K562 (cell line): ENCODE measurements at regions not wholly inside any gene's neighbourhood (a gene's known extent, or its start where the extent isn't known, plus 50 kb on each side); places are given as distances from the start of the nearest gene placed in this dataset.

ENCODE experiments used
- ATAC-seq: fragments of 200-7000 bp; cut with Tn5 transposase; 3 replicates; pipeline ENCODE4 v1.9.1; 2020; ENCODE audit warnings: moderate library complexity
- BruUV-seq: library from RNA; stranded (reverse); fragments of 400-500 nt; replicated peaks from 2 replicates; lab custom pipeline; 2021; lab: Mats Ljungman, UMichigan
- CTCF ChIA-PET: fragments of 300-600 bp; formaldehyde crosslinking; extraction: SDS; loops from one replicate; lab custom pipeline; 2021; ENCODE audit warnings: low intra/inter-chr PET ratio; lab: Yijun Ruan, JAX
- POLR2A ChIA-PET: fragments of 300-600, 350-650 bp; sonication (Branson Sonifier 250); formaldehyde crosslinking; extraction: SDS; loops from one replicate; lab custom pipeline; 2021; ENCODE audit warnings: antibody characterized with exemption, inconsistent platforms; lab: Yijun Ruan, JAX
- DNase-seq, 4 experiments: peaks; one replicate each; pipeline versions ENCODE4 v3.0.0 to v3.0.0-alpha.2; 2011 to 2018; ENCODE audit warnings: low spot score in 3 of 4, mixed read lengths in 3 of 4; ENCODE audit errors: extremely low read depth in 1 of 4
- FAIRE-seq: peaks from 2 replicates; lab custom pipeline; 2011; peaks lifted over from hg19 to GRCh38; lab: Jason Lieb, UNC
- H2AFZ ChIP-seq: 2 replicates; pipeline ENCODE4 v1.6.0; 2011; ENCODE audit warnings: low read depth, low read length, control low read depth, inconsistent platforms
- H3K27ac ChIP-seq: fragments of 200-600 bp; 3 replicates; pipeline ENCODE4 v1.8.0; 2011; ENCODE audit warnings: low read depth, mild to moderate bottlenecking, control low read depth, inconsistent platforms, low read length, moderate library complexity, mixed read lengths; ENCODE audit errors: extremely low read depth
- H3K27me3 ChIP-seq, 2 experiments: fragments of 300-600 bp in 1 of 2; 2 replicates in 1 of 2; 3 replicates in 1 of 2; pipeline versions ENCODE4 v1.6.0 to v1.8.0; 2011; ENCODE audit warnings: inconsistent platforms in 2 of 2, low read length in 2 of 2, mild to moderate bottlenecking in 1 of 2, mixed read lengths in 1 of 2, moderate library complexity in 1 of 2; ENCODE audit not compliant: control insufficient read depth in 2 of 2, insufficient read depth in 2 of 2
- H3K36me3 ChIP-seq: fragments of 300-600 bp; 3 replicates; pipeline ENCODE4 v1.8.0; 2011; ENCODE audit warnings: mild to moderate bottlenecking, low read length, inconsistent platforms; ENCODE audit not compliant: control insufficient read depth, insufficient read depth
- H3K4me1 ChIP-seq, 2 experiments: fragments of 200-600 bp in 1 of 2; replicated peaks in 1 of 2; 2 replicates in 1 of 2; 3 replicates in 1 of 2; pipeline versions ENCODE4 v1.5.1 to v1.8.0; 2011; ENCODE audit warnings: inconsistent platforms in 2 of 2, low read length in 2 of 2, mild to moderate bottlenecking in 1 of 2, mixed read lengths in 1 of 2, moderate library complexity in 1 of 2; ENCODE audit not compliant: control insufficient read depth in 2 of 2, insufficient read depth in 2 of 2
- H3K4me2 ChIP-seq: 2 replicates; pipeline ENCODE4 v1.6.1; 2011; ENCODE audit warnings: low read length, control low read depth, inconsistent platforms, mixed read lengths; ENCODE audit not compliant: insufficient read depth
- H3K4me3 ChIP-seq: fragments of 200-600 bp; sonication (generic), shearing (Covaris generic); 2 replicates; pipeline ENCODE4 v1.5.1; 2016; ENCODE audit warnings: control low read depth, inconsistent platforms
- H3K79me2 ChIP-seq: fragments of 200-600 bp; 3 replicates; pipeline ENCODE4 v1.8.0; 2011; ENCODE audit warnings: low read length, inconsistent platforms; ENCODE audit not compliant: control insufficient read depth, insufficient read depth
- H3K9ac ChIP-seq, 2 experiments: 2 replicates each; pipeline versions ENCODE4 v1.6.0 to v1.6.1; 2011; ENCODE audit warnings: low read depth in 2 of 2, low read length in 2 of 2, control low read depth in 1 of 2, inconsistent platforms in 1 of 2, mild to moderate bottlenecking in 1 of 2, mixed read lengths in 1 of 2; ENCODE audit not compliant: insufficient read depth in 1 of 2
- H3K9me1 ChIP-seq: one replicate; pipeline ENCODE4 v1.6.0; 2011; ENCODE audit warnings: inconsistent platforms, mild to moderate bottlenecking, low read length, moderate library complexity; ENCODE audit not compliant: control insufficient read depth, insufficient read depth
- H3K9me3 ChIP-seq: replicated peaks from 2 replicates; pipeline ENCODE4 v1.5.1; 2011; ENCODE audit warnings: low read depth, low read length, inconsistent platforms; ENCODE audit not compliant: control insufficient read depth, insufficient read depth
- H4K20me1 ChIP-seq: replicated peaks from 2 replicates; pipeline ENCODE4 v1.6.1; 2011; ENCODE audit warnings: low read length, inconsistent platforms, mixed read lengths; ENCODE audit not compliant: control insufficient read depth, insufficient read depth
- CUX1 ChIP-seq: fragments of 200-800 bp; sonication (Bioruptor generic); IDR thresholded peaks from 2 replicates; pipeline ENCODE4 v1.6.1; 2016; ENCODE audit warnings: missing genetic modification characterization, missing compliant biosample characterization
- KLF16 ChIP-seq: IDR thresholded peaks from 2 replicates; pipeline ENCODE4 v1.6.1; 2016; ENCODE audit warnings: antibody characterized with exemption
- LARP7 ChIP-seq: fragments of 450-650 bp; IDR thresholded peaks from 2 replicates; pipeline ENCODE4 v1.6.1; 2016
- NCOA6 ChIP-seq: fragments of 450-650 bp; IDR thresholded peaks from 2 replicates; pipeline ENCODE4 v1.6.1; 2017; ENCODE audit warnings: mild to moderate bottlenecking
- SRSF7 ChIP-seq: fragments of 200-400 bp; formaldehyde crosslinking; optimal IDR thresholded peaks from 2 replicates; pipeline ENCODE3; 2017; ENCODE audit warnings: mild to moderate bottlenecking, low read depth, low read length
- TCF7L2 ChIP-seq: fragments of 150-350 bp; IDR thresholded peaks from 2 replicates; pipeline ENCODE4 v1.6.1; 2016; ENCODE audit warnings: low read depth, mild to moderate bottlenecking, low read length, moderate library complexity
- ZBTB26 ChIP-seq: fragments of 450-650 bp; formaldehyde crosslinking; IDR thresholded peaks from 2 replicates; pipeline ENCODE4 v1.4.0; 2022; ENCODE audit warnings: missing genetic modification characterization
- WGBS: fragments of 100-300 bp; shearing (Covaris generic); methylation state at CpG from one replicate; pipeline ENCODE4 v1.1.6; 2016; ENCODE audit warnings: low coverage, mixed read lengths; ENCODE audit not compliant: insufficient coverage; ENCODE audit errors: missing lambda C conversion rate; 5-methylcytosine and 5-hydroxymethylcytosine counted together
- in situ Hi-C: fragments of 300-500 bp; cut with MboI; formaldehyde crosslinking; loops from 4 replicates; pipeline ENCODE4 v1.15.0; 2018; ENCODE audit warnings: inconsistent platforms, mixed read lengths
- intact Hi-C: fragments of 100-400 bp; cut with micrococcal nuclease; formaldehyde crosslinking; loops from 2 replicates; pipeline ENCODE4 v1.14.2; 2022
- TF ChIP-seq, protein P1 (sequence below): fragments of 250-450 bp; sonication (Bioruptor Pico); IDR thresholded peaks from 2 replicates; pipeline ENCODE4 v1.8.0; 2022; ENCODE audit warnings: moderate library complexity, mild to moderate bottlenecking, inconsistent platforms
- TF ChIP-seq, protein P2 (sequence below): fragments of 250-450 bp; sonication (Bioruptor Pico); IDR thresholded peaks from 2 replicates; pipeline ENCODE4 v1.9.0; 2021; ENCODE audit warnings: mild to moderate bottlenecking

DNA sequence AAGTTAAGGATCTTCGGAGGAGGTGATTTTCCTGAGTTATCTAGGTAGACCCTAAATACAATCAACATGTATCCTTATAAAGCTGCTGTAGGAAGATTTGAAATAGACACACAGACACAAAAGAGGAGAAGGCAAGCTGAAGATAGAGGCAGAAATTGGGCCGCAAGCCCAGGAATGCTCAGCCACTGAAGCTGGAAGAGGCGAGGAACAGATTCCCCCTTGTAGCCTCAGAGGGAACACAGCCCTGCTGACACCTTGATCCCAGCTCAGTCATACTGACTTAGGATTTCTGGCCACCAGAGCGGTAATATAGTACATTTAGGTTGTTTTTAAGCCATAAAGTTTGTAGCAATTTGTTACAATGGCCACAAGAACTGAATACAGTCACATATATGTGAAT lies 90.9 kb downstream of the ETAA1 start:
- Histone ChIP-seq H3K4me1 (no peaks in the 10 kb centered on the region), H3K9me3 (no peaks in the 10 kb centered on the region), H3K9me1 (no peaks in the 10 kb centered on the region), H3K36me3 (no peaks in the 10 kb centered on the region), H3K9ac (no peak overlapping the region), H2AFZ (no peak overlapping the region), H4K20me1 (no peaks in the 10 kb centered on the region), H3K27me3 (no peaks in the 10 kb centered on the region), H3K4me3 (no peak overlapping the region), H3K27ac (no peak overlapping the region), H3K4me2 (no peak overlapping the region), H3K79me2 (no peaks in the 10 kb centered on the region)
- no peak for FAIRE-seq
- no peak for DNase-seq
- no TSS peak for BruUV-seq
- intact Hi-C loops (no loop called here), in situ Hi-C loops (no loop called here)
- ATAC-seq = no peak
- POLR2A ChIA-PET = no interaction called here
- WGBS = 0% methylated on average over 4 of the region's 4 CpGs
- no peak for TF ChIP-seq ZBTB26 (CRISPR knock-in tag)
- no peak for TF ChIP-seq NCOA6
- TF ChIP-seq, protein P1, sequence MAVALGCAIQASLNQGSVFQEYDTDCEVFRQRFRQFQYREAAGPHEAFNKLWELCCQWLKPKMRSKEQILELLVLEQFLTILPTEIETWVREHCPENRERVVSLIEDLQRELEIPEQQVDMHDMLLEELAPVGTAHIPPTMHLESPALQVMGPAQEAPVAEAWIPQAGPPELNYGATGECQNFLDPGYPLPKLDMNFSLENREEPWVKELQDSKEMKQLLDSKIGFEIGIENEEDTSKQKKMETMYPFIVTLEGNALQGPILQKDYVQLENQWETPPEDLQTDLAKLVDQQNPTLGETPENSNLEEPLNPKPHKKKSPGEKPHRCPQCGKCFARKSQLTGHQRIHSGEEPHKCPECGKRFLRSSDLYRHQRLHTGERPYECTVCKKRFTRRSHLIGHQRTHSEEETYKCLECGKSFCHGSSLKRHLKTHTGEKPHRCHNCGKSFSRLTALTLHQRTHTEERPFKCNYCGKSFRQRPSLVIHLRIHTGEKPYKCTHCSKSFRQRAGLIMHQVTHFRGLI (CRISPR knock-in tag) = no peak
- TF ChIP-seq LARP7 = no peak
- no peak for TF ChIP-seq CUX1
- no peak for TF ChIP-seq KLF16
- TF ChIP-seq TCF7L2 = no peak
- TF ChIP-seq SRSF7 = no peak
- TF ChIP-seq, protein P2, sequence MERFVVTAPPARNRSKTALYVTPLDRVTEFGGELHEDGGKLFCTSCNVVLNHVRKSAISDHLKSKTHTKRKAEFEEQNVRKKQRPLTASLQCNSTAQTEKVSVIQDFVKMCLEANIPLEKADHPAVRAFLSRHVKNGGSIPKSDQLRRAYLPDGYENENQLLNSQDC (CRISPR knock-in tag) = no peak
- CTCF ChIA-PET = no interaction called here
